ENCODE measurements at regions not wholly inside any gene's neighbourhood (a gene's known extent, or its start where the extent isn't known, plus 50 kb on each side); places are given as distances from the start of the nearest gene placed in this dataset.
"Not testable (repeated sequence)": the region's sequence is repeated elsewhere in the genome, so short reads cannot be mapped to it uniquely, and the experiment has no call there.

DNA sequence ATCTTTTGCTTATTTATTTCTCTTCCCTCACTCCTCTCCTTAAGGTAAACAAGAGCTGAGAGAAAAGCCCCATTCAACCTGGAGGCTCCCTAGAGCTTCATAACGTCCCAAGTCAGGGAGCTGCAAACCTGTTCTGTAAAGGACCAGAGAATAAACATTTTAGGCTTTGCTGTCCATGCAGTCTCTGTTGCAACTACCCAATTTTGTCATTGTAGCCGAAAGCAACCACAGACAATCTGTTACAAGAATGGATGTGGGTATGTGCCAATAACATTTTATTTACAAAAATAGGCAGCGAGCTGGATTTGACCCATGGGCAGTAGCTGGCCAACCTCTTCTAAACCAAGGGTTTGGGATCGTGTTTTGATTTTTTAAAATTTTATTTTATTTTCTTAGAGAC, 71.3 kb upstream of the TBL1X start:
- Histone ChIP-seq H3K9me3 (no peaks in the 10 kb centered on the region), H3K27me3 (no peaks in the 10 kb centered on the region), H3K4me1 (peaks cover 0 to 9% (median 0%) of the 10 kb centered on the region in 4 donors), H3K27ac (no peak overlapping the region), H3K36me3 (no peaks in the 10 kb centered on the region), H3K4me3 (no peak overlapping the region)
- WGBS, 2 donors: 55 to 71% methylated on average over 4 of the region's 4 CpGs
- DNase-seq (ENCODE audit: low spot score in 2 of 2): no peak
- TF ChIP-seq POLR2A (IDR thresholded peaks at IDR 0.05) (no peak), EP300 (IDR thresholded peaks at IDR 0.05) (no peak)
- TF ChIP-seq, protein P1, sequence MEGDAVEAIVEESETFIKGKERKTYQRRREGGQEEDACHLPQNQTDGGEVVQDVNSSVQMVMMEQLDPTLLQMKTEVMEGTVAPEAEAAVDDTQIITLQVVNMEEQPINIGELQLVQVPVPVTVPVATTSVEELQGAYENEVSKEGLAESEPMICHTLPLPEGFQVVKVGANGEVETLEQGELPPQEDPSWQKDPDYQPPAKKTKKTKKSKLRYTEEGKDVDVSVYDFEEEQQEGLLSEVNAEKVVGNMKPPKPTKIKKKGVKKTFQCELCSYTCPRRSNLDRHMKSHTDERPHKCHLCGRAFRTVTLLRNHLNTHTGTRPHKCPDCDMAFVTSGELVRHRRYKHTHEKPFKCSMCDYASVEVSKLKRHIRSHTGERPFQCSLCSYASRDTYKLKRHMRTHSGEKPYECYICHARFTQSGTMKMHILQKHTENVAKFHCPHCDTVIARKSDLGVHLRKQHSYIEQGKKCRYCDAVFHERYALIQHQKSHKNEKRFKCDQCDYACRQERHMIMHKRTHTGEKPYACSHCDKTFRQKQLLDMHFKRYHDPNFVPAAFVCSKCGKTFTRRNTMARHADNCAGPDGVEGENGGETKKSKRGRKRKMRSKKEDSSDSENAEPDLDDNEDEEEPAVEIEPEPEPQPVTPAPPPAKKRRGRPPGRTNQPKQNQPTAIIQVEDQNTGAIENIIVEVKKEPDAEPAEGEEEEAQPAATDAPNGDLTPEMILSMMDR (IDR thresholded peaks at IDR 0.05): no peak

DNA sequence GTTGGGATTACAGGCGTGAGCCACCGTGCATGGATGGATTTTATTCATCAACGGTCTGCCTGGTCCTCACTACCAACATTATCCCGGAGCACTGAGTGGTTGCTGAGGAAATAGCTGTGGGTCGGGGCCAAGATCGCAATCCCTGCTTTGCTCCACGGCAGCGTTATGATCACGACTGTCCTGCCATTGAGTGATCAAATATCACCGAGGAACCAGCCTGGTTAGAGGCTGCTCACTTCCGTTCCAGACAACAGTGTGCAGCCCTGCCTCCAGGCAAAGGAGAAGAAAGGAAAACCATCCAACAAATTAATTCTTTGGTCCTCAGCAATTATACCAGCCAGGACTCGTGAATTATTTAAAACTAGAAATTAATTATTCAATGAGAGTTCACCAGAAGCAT, 70.6 kb upstream of the TBL1X start:
- peaks cover 0 to 9% (median 0%) of the 10 kb centered on the region in 4 donors for H3K4me1 ChIP-seq
- 68 to 88% methylated on average over 5 to 12 of the region's 12 CpGs for WGBS, 2 donors

DNA sequence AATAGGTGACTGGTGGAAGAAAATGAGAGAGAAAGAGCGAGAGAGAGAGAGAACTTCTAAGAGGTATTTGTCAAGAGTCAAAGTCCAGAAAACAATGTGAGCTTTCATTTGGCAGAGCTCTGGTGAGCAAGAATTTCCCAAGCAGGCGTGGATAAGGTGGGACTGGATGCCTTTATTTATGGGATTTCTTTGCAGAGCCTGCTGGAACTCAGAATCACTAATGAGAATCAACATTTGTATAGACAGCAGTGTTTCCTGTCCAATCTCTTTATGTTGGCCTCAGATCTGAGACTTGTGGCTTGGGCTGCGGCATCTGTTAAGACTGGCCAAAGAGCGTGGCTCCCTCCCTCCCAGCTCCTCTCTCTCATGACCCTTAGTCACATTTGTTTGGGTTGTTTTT, 67.9 kb upstream of the TBL1X start:
- Histone ChIP-seq H3K9me3 (no peaks in the 10 kb centered on the region), H3K36me3 (no peaks in the 10 kb centered on the region), H3K4me1 (peaks cover 0 to 9% (median 0%) of the 10 kb centered on the region in 4 donors), H3K27ac (no peak overlapping the region), H3K27me3 (no peaks in the 10 kb centered on the region), H3K4me3 (no peak overlapping the region)
- DNase-seq (ENCODE audit: low spot score in 2 of 2): no peak
- TF ChIP-seq EP300 (IDR thresholded peaks at IDR 0.05): no peak
- no peak for TF ChIP-seq POLR2A (IDR thresholded peaks at IDR 0.05)
- TF ChIP-seq, protein P1 (IDR thresholded peaks at IDR 0.05): no peak
- WGBS, 2 donors: 20 to 39% methylated on average over 4 of the region's 4 CpGs

More for the DNA sequence above, 70.6 kb upstream of the TBL1X start:
- H3K27ac ChIP-seq: no peak overlapping the region
- H3K9me3 ChIP-seq: no peaks in the 10 kb centered on the region
- no peak overlapping the region for H3K4me3 ChIP-seq
- no peaks in the 10 kb centered on the region for H3K27me3 ChIP-seq
- no peak for DNase-seq (ENCODE audit: low spot score in 2 of 2)
- H3K36me3 ChIP-seq: no peaks in the 10 kb centered on the region
- TF ChIP-seq, protein P1 (IDR thresholded peaks at IDR 0.05): no peak
- no peak for TF ChIP-seq EP300 (IDR thresholded peaks at IDR 0.05)

DNA sequence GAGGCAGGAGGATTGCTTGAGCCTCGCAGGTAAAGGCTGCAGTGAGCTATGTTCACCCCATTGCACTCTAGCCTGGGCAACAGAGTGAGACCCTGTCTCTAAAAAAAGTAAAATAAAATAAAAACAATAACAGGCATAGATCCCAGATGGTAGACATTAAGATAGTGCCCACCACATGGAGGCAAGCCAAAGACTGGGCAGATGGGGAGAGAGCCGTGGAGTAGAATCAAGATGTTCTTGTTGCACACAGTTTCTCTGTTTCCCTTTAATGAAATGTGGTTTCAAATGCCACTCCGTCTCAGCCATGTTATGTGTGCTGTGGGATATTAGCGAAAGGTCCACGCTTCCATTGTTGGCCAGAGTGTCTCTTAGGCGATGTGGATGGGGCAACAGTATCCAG, 63.8 kb upstream of the TBL1X start:
- H3K27ac ChIP-seq: no peak overlapping the region
- H3K4me3 ChIP-seq: no peak overlapping the region
- H3K27me3 ChIP-seq: no peaks in the 10 kb centered on the region
- no peaks in the 10 kb centered on the region for H3K9me3 ChIP-seq
- TF ChIP-seq POLR2A (IDR thresholded peaks at IDR 0.05) (no peak), EP300 (IDR thresholded peaks at IDR 0.05) (no peak)
- TF ChIP-seq, protein P1 (IDR thresholded peaks at IDR 0.05): no peak
- H3K36me3 ChIP-seq: no peaks in the 10 kb centered on the region
- 83% methylated on average over 4 to 6 of the region's 6 CpGs for WGBS, 2 donors
- no peak for DNase-seq (ENCODE audit: low spot score in 2 of 2)
- H3K4me1 ChIP-seq: peaks cover 0 to 9% (median 0%) of the 10 kb centered on the region in 4 donors

DNA sequence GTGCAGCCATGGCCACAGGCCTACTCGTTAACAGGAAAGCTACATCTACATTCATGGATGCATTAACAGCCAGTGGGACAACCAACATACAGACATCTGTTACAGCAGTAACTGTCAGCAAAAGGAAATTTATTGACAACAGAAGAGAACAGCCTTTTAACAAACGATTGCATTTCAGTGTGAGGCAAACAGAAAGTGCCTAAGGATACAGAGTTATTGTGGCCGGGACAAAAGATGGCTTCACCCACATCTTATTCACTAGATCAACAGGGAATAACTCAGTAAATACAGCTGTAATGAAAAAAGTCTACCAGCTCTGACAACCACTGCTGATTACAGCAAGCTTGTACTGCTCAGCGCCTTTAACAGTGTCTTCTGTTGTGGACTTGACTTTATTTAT, 61.5 kb upstream of the TBL1X start:
- H3K27ac ChIP-seq: no peak overlapping the region
- 36 to 49% methylated on average over 4 of the region's 4 CpGs for WGBS, 2 donors
- TF ChIP-seq, protein P1 (IDR thresholded peaks at IDR 0.05): no peak
- TF ChIP-seq POLR2A (IDR thresholded peaks at IDR 0.05) (no peak), EP300 (IDR thresholded peaks at IDR 0.05) (no peak)
- DNase-seq (ENCODE audit: low spot score in 2 of 2): no peak
- no peaks in the 10 kb centered on the region for H3K9me3 ChIP-seq
- no peak overlapping the region for H3K4me3 ChIP-seq
- no peaks in the 10 kb centered on the region for H3K4me1 ChIP-seq
- H3K36me3 ChIP-seq: no peaks in the 10 kb centered on the region
- no peaks in the 10 kb centered on the region for H3K27me3 ChIP-seq

DNA sequence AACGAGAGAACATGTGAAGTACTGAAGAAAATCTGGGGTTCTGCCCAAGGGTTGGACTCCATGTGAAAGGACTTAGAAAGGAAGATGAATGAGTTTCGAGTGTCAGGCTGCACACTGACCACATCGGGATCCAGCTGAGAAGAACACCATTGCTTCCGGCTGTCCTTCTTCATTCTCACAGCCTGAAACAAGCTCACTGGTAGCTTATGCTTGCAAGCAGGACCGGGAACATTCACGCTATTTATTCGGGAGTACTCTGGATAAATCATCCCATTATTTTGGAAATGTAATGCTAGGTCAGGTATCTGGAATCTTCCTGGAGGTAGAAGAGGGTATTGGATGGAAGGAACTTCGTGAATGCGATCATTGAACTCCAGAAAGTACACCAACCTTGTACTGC, 59.2 kb upstream of the TBL1X start:
- DNase-seq (ENCODE audit: low spot score in 2 of 2); H3K27ac ChIP-seq; H3K4me1 ChIP-seq; H3K27me3 ChIP-seq; H3K9me3 ChIP-seq; H3K4me3 ChIP-seq; H3K36me3 ChIP-seq: not testable (repeated sequence)
- 88 to 92% methylated on average over 9 of the region's 9 CpGs for WGBS, 2 donors

DNA sequence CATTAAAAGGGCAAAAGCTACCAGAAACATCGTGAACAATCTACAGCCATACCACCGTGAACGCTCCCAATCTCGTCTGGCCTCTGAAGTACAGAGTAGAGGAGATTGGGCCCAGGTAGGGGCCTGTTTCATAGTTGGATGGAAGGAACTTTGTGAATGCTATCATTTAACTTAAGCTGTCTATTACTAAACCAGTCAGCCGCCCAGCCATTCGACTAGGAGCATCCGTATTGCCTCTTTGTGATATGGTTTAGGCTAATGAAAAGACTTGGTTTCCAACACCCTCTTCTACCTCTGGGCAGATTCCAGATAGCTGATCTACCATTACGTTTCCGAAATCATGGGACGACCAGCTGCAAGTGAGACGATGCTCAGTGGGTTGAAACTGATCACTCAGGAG, 54.0 kb upstream of the TBL1X start:
- not testable (repeated sequence) for H3K9me3 ChIP-seq; DNase-seq (ENCODE audit: low spot score in 2 of 2); H3K4me3 ChIP-seq; H3K27ac ChIP-seq; H3K4me1 ChIP-seq; H3K36me3 ChIP-seq; H3K27me3 ChIP-seq
- 85 to 90% methylated on average over 4 to 5 of the region's 11 CpGs for WGBS, 2 donors

DNA sequence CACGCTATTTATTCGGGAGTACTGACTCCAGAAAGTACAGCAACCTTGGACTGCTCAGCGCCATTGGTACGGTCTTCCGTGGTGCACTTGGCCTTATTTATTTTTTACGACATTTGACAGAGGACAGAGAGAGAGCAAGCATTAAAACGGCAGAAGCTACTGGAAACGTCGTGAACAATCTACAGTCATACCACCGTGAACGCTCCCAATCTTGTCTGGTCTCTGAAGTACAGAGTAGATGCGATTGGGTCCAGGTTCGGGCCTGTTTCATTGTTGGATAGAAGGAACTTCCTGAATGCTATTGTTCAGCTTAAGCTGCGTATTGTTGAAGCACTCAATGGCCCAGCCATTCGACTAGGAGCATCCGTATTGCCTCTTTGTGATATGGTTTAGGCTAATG, 53.2 kb upstream of the TBL1X start:
- not testable (repeated sequence) for DNase-seq (ENCODE audit: low spot score in 2 of 2); H3K27ac ChIP-seq; H3K4me1 ChIP-seq; H3K9me3 ChIP-seq; H3K36me3 ChIP-seq; H3K27me3 ChIP-seq; H3K4me3 ChIP-seq
- WGBS, 2 donors: 90% methylated on average over 16 of the region's 16 CpGs
